A673 (cell line): ENCODE measurements at regions not wholly inside any gene's neighbourhood (a gene's known extent, or its start where the extent isn't known, plus 50 kb on each side); places are given as distances from the start of the nearest gene placed in this dataset.

Source experiments
- EZH2 ChIP-seq: fragments of 200-600 bp; sonication (generic); IDR thresholded peaks from 2 replicates; pipeline ENCODE4 v1.6.1; 2017; ENCODE audit warnings: borderline replicate concordance, low read depth, mild to moderate bottlenecking, mixed read lengths, antibody characterized with exemption, low read length; ENCODE audit not compliant: poor library complexity, severe bottlenecking
- TF ChIP-seq, protein P1 (sequence below): fragments of 300-800, 200-600 bp; sonication (generic); conservative IDR thresholded peaks from 2 replicates; pipeline ENCODE4 v1.5.1; 2017; ENCODE audit warnings: low read depth, mild to moderate bottlenecking, antibody characterized with exemption, low read length, moderate library complexity, mixed read lengths

DNA sequence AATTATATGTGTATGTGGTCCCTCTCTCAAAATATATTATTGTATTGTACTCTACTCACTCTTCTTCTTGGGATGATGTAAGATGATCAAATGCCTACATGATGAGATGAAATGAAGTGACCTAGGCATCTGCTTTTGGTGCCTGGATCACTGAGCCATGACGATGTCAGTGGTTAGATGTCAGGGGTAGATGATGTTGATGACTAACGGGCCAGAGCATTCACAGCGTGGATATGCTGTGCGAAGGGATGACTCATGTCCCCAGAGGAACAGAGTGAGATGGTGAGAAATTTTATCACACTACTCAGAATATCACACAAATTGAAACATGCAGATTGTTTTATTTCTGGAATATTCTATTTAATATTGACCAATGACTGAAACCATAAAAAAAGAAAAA, 233.9 kb upstream of the CADM2 start:
- TF ChIP-seq, protein P1, sequence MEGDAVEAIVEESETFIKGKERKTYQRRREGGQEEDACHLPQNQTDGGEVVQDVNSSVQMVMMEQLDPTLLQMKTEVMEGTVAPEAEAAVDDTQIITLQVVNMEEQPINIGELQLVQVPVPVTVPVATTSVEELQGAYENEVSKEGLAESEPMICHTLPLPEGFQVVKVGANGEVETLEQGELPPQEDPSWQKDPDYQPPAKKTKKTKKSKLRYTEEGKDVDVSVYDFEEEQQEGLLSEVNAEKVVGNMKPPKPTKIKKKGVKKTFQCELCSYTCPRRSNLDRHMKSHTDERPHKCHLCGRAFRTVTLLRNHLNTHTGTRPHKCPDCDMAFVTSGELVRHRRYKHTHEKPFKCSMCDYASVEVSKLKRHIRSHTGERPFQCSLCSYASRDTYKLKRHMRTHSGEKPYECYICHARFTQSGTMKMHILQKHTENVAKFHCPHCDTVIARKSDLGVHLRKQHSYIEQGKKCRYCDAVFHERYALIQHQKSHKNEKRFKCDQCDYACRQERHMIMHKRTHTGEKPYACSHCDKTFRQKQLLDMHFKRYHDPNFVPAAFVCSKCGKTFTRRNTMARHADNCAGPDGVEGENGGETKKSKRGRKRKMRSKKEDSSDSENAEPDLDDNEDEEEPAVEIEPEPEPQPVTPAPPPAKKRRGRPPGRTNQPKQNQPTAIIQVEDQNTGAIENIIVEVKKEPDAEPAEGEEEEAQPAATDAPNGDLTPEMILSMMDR, result no peak
- TF ChIP-seq EZH2, result no peak
